IPS-18a (cell line): ENCODE measurements at regions not wholly inside any gene's neighbourhood (a gene's known extent, or its start where the extent isn't known, plus 50 kb on each side); places are given as distances from the start of the nearest gene placed in this dataset.

ENCODE experiments used
- H3K27ac ChIP-seq: one replicate; pipeline ENCODE4 v1.5.1; 2013; ENCODE audit warnings: low read length
- H3K27me3 ChIP-seq: one replicate; pipeline ENCODE4 v1.6.1; 2013; ENCODE audit warnings: mild to moderate bottlenecking, low read length; ENCODE audit not compliant: control insufficient read depth, insufficient read depth
- H3K36me3 ChIP-seq: one replicate; pipeline ENCODE4 v1.6.1; 2013; ENCODE audit warnings: low read depth, low read length; ENCODE audit not compliant: control insufficient read depth
- H3K4me1 ChIP-seq: one replicate; pipeline ENCODE4 v1.6.1; 2013; ENCODE audit warnings: low read depth, low read length; ENCODE audit not compliant: control insufficient read depth
- H3K4me3 ChIP-seq: one replicate; pipeline ENCODE4 v1.5.1; 2013; ENCODE audit warnings: low read length
- H3K9ac ChIP-seq: one replicate; pipeline ENCODE4 v1.6.1; 2013; ENCODE audit warnings: mild to moderate bottlenecking, low read length, moderate library complexity
- H3K9me3 ChIP-seq: one replicate; pipeline ENCODE4 v1.6.1; 2013; ENCODE audit warnings: low read depth, low read length; ENCODE audit not compliant: control insufficient read depth

DNA sequence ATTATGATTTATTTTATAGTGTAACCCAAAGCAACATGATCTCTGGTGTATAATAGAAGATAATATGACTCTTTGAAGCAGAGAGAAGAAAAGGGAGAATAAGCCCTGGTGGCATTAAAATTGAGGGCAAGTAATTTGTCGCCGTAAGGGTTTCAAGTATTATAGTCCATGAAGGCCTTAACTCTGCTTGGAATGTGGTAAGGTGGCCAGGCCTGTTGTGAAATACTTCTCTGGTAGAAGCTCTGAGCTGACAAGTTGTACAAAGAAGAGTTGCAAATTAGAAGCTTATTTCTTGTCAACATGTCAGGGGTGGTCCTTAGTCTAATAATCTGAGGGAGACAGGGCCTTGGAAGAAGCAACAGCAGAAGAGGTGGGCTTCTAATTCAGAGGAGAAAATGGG lies 151.7 kb upstream of the HHIP start:
- Histone ChIP-seq H3K4me1 (no peaks in the 10 kb centered on the region), H3K9me3 (no peaks in the 10 kb centered on the region), H3K4me3 (no peak overlapping the region), H3K27me3 (no peaks in the 10 kb centered on the region), H3K27ac (no peak overlapping the region), H3K36me3 (no peaks in the 10 kb centered on the region), H3K9ac (no peak overlapping the region)

DNA sequence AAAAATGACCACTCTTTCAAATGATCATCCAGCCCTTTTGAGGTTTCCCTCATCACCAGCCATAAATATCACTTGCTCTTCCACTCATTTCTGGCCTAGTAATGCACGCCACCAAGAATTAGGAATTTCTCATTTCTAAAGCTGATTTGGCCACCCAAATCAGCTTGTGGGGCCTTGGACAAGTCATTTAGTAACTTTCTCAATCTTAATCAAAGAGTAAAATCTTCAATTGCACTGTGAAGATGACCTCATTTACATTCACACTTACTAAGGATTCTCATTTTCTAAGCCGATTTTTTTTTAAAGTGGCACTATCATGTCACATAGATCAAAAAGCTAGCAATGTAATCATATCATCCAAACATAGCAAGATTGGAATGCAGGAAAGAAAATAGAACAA lies 150.0 kb upstream of the HHIP start:
- H3K4me3 ChIP-seq: no peak overlapping the region
- H3K36me3 ChIP-seq: no peaks in the 10 kb centered on the region
- H3K9ac ChIP-seq: no peak overlapping the region
- no peak overlapping the region for H3K27ac ChIP-seq
- no peaks in the 10 kb centered on the region for H3K4me1 ChIP-seq
- H3K27me3 ChIP-seq: no peaks in the 10 kb centered on the region
- H3K9me3 ChIP-seq: no peaks in the 10 kb centered on the region

GRCh38 chr4:144499777-144500176 lies 146.2 kb upstream of the HHIP start:
- Histone ChIP-seq H3K36me3 (no peaks in the 10 kb centered on the region), H3K4me3 (no peak overlapping the region), H3K9me3 (no peaks in the 10 kb centered on the region), H3K27ac (no peak overlapping the region), H3K9ac (no peak overlapping the region), H3K27me3 (no peaks in the 10 kb centered on the region), H3K4me1 (no peaks in the 10 kb centered on the region)

DNA sequence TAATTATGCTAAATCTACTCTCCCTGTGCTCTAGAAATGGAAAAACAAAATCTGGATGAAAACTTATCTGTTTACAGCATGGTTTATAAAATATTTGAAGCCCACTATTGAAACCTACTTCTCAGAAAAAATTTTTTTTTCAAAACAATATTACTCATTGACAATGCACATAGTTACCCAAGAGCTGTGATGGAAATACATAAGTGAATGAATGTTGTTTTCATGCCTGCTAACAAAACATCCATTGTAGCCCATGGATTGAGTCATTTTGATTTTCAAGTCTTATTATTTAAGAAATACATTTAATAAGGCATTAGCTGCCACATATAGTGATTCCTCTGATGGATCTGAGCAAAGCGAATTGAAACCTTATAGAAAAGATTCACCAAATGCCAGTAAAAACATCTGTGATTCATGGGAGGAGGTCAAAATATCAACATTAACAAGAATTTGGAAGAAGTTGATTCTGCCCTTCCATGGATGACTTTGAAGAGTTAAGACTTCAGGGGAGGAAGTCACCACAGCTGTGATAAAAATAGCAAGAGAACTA lies 144.7 kb upstream of the HHIP start:
- H3K4me1 ChIP-seq: no peaks in the 10 kb centered on the region
- no peak overlapping the region for H3K27ac ChIP-seq
- no peaks in the 10 kb centered on the region for H3K36me3 ChIP-seq
- no peak overlapping the region for H3K9ac ChIP-seq
- H3K27me3 ChIP-seq: no peaks in the 10 kb centered on the region
- H3K9me3 ChIP-seq: no peaks in the 10 kb centered on the region
- no peak overlapping the region for H3K4me3 ChIP-seq

DNA sequence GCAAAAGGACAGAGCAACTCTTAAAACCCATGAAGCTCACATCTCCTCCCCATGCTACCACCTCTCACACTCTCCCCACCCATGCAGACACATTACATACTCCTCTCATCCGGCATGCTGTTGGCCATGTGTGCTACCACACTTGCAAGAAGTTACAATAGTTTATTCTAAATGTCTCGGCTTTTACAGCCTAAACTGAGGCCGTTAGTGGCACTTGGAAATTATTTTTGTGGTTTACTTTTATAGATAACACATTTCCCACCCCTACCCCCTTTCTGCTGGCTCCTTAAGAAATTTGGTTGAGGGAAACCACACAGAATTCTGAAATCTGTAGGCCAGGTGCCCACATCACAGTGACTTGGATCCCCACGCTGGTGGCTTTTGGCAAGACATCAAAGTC lies 141.1 kb upstream of the HHIP start:
- Histone ChIP-seq H3K9ac (no peak overlapping the region), H3K27me3 (no peaks in the 10 kb centered on the region), H3K9me3 (no peaks in the 10 kb centered on the region), H3K4me1 (peaks cover 5% of the 10 kb centered on the region), H3K27ac (no peak overlapping the region), H3K4me3 (no peak overlapping the region), H3K36me3 (no peaks in the 10 kb centered on the region)

DNA sequence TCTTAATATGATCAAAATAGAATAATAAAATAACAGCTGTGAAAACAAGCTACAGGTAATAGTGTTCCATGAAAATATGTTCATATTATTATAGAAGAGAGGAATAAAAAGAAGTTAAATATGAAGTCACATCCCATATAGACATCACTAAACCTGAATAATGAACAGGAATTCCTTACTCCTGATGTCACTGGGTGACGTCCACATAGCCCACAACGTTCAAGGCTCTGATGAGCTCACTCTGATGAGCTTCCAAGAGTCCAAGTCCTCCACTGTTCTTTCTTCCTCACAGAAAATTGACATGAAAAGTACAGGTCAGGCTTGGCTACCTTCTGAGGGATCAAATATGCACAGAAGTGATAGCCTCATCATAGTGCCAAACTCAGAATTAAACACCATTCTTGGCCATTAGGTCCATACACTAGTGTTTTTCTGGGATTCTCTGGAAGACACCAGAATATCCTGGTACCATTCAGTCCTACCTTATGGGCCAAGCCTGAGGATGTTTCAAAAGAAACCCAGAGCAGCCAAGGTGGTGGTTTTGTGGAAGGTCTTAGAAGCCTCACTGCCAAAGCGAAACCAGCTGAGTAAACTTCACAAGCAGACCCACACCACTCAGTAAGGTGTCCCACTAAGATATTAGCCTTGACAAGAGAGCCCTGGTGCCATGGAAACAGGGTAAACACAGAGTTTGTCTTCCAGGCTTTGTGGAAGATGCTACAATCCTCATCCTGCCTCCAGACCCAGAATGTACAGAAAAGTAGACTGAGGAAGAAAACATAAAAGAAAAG lies 138.4 kb upstream of the HHIP start:
- Histone ChIP-seq H3K36me3 (no peaks in the 10 kb centered on the region), H3K27me3 (no peaks in the 10 kb centered on the region), H3K4me1 (peaks cover 5% of the 10 kb centered on the region), H3K9me3 (no peaks in the 10 kb centered on the region), H3K9ac (no peak overlapping the region), H3K27ac (no peak overlapping the region), H3K4me3 (no peak overlapping the region)

DNA sequence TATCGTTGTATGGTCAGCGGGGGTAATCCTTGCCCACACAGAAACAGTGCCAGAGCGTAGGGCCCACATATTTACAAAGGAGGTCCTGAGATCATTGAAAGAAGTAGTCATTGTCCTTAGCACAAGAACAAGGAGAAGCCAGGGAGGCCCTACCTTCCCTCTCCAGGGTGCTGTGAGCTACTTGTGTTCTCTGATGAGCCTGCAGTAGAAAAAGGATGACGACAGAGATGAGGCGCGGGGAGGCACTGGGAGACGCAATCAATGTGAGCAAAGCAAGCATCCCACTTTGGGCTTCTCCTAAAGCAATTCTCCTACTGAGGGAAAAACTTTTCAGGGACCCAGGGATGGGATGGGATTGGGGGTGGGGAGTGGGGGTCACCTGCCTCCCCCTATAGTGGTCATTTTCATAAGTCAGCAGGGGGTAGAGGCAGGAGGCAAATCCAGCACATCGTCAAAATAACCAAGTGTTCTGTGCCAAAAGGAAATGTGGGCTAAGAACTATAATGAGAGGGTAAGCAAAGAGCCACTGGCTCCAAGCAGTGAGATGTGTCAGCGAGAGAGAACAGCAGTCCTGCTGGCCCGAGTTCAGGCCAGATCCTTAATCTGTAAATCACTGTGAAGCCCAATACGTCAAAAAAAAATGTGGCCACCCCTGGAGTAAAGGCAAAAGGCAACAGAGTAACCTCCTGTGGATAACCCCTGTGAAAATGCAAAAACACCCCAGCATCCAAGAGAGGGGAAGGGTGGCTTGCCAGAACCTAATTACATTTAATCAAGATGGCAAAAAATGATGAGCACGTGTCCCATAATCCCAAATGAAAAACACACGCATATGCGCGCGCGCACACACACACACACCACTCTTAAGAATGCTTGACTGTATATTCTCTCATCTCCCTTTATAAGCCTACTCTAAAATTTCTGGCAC lies 136.6 kb upstream of the HHIP start:
- H3K4me1 ChIP-seq: peaks cover 5% of the 10 kb centered on the region
- H3K9ac ChIP-seq: no peak overlapping the region
- no peaks in the 10 kb centered on the region for H3K27me3 ChIP-seq

GRCh38 chr4:144514736-144515135 lies 131.2 kb upstream of the HHIP start:
- H3K27me3 ChIP-seq: no peaks in the 10 kb centered on the region
- no peaks in the 10 kb centered on the region for H3K36me3 ChIP-seq
- H3K4me3 ChIP-seq: no peak overlapping the region
- no peak overlapping the region for H3K27ac ChIP-seq
- no peak overlapping the region for H3K9ac ChIP-seq
- no peaks in the 10 kb centered on the region for H3K9me3 ChIP-seq
- H3K4me1 ChIP-seq: no peaks in the 10 kb centered on the region

More for the DNA sequence above, 136.6 kb upstream of the HHIP start:
- Histone ChIP-seq H3K4me3 (no peak overlapping the region), H3K27ac (no peak overlapping the region), H3K36me3 (no peaks in the 10 kb centered on the region), H3K9me3 (no peaks in the 10 kb centered on the region)

- Histone ChIP-seq H3K9me3 (no peaks in the 10 kb centered on the region), H3K27ac (no peak overlapping the region), H3K4me3 (no peak overlapping the region), H3K9ac (no peak overlapping the region), H3K36me3 (no peaks in the 10 kb centered on the region), H3K27me3 (no peaks in the 10 kb centered on the region), H3K4me1 (no peaks in the 10 kb centered on the region)
These were observed 127.6 kb upstream of the HHIP start for GRCh38 chr4:144518181-144518895.

- Histone ChIP-seq H3K36me3 (no peaks in the 10 kb centered on the region), H3K9ac (no peak overlapping the region), H3K4me3 (no peak overlapping the region), H3K4me1 (no peaks in the 10 kb centered on the region), H3K27me3 (no peaks in the 10 kb centered on the region), H3K27ac (no peak overlapping the region), H3K9me3 (no peaks in the 10 kb centered on the region)
These were observed 114.1 kb upstream of the HHIP start for GRCh38 chr4:144531841-144532240.

- Histone ChIP-seq H3K27me3 (no peaks in the 10 kb centered on the region), H3K4me3 (no peak overlapping the region), H3K27ac (no peak overlapping the region), H3K36me3 (no peaks in the 10 kb centered on the region), H3K9me3 (no peaks in the 10 kb centered on the region), H3K9ac (no peak overlapping the region), H3K4me1 (no peaks in the 10 kb centered on the region)
These were observed 98.2 kb upstream of the HHIP start for GRCh38 chr4:144547678-144548298.
